NCI-H1092 treated with DMSO at 0.1 percent for 48 hours (cell line): ENCODE measurements at regions not wholly inside any gene's neighbourhood (a gene's known extent, or its start where the extent isn't known, plus 50 kb on each side); places are given as distances from the start of the nearest gene placed in this dataset.
"Not testable (repeated sequence)": the region's sequence is repeated elsewhere in the genome, so short reads cannot be mapped to it uniquely, and the experiment has no call there.

Source experiments
- DNase-seq: peaks from one replicate; lab custom pipeline; 2025; lab: John Stamatoyannopoulos, UW

DNA sequence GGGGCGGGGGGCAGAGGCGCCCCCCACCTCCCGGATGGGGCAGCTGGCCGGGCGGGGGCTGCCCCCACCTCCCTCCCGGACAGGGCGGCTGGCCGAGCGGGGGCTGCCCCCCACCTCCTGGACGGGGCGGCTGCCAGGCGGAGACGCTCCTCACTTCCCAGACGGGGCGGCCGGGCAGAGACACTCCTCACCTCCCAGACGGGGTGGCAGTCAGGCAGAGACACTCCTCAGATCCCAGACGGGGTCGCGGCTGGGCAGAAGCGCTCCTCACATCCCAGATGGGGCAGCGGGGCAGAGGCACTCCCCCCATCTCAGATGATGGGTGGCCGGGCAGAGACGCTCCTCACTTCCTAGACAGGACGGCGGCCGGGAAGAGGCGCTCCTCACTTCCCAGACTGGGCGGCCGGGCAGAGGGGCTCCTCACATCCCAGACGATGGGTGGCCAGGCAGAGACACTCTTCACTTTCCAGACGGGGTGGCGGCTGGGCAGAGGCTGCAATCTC, 240.1 kb downstream of the NPIPA7 start:
- not testable (repeated sequence) for DNase-seq

DNA sequence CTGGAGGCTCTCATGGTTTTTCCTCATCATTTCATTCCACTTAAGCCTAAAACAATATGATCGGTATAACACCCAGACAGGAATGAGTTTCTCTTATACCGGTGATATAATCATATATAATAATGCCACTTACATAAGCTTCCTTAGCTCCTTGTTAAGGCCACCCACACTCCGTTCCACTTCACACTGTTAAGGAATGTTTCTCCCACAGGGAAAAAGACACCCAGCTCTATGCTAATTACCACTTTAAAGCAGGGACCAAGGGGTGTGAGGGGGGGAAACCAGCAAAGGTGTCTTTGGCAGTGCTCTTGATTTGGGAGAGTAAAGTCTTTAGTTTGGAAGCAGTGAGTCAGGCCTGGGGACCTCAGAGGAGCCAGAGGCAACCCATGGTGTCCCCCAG, 245.4 kb downstream of the NPIPA7 start:
- DNase-seq, result not testable (repeated sequence)

DNA sequence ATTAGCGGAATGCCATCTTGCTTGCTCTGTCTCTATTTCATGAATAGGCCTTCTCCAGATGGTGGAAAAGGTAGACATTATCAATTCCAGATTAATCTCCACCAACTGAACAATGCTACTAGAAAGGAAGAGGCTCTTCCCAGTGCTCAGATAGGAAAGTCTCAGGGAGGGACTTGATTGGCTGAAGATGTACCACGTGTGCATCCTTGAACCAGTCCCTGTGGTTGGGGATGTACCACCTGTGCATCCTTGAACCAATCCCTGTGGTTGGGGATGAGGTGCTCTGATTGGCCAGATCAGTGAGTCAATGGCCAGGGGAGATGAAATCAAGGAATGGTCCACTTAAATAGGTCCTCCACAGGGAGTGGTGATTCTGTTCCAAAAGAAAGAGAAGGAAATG, 246.2 kb downstream of the NPIPA7 start:
- not testable (repeated sequence) for DNase-seq

DNA sequence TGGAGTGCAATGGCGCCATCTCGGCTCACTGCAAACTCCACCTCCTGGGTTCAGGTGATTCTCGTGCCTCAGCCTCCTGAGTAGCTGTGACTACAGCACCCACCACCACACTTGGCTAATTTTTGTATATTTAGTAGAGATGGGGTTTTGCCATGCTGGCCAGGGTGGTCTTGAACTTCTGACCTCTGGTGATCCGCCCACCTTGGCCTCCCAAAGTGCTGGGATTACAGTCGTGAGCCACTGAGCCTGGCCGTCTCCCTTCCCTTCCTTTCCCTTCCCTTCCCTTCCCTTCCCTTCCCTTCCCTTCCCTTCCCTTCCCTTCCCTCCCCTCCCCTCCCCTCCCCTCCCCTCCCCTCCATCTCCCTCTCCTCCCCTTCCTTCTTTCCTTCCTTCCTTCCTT, 248.9 kb downstream of the NPIPA7 start:
- DNase-seq, result not testable (repeated sequence)

DNA sequence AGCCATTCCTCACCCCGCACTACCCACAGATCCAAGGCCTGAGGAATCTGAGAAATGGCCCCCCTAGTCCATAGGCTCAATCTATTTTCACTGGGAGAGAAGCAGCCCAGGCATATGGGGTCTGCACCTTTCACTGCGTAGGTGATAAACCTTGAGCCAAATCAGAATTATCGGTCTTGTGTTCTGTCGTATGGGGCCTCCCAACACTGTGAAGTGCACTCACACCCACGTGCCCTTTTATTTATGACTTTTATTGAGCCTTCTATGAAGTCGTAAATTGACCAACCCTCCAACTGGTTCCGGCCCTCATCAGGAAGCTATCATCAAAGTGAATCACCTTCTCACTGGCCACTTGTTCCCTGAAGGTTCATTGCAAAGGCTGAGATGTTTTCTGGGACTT, 259.3 kb downstream of the NPIPA7 start:
- not testable (repeated sequence) for DNase-seq

DNA sequence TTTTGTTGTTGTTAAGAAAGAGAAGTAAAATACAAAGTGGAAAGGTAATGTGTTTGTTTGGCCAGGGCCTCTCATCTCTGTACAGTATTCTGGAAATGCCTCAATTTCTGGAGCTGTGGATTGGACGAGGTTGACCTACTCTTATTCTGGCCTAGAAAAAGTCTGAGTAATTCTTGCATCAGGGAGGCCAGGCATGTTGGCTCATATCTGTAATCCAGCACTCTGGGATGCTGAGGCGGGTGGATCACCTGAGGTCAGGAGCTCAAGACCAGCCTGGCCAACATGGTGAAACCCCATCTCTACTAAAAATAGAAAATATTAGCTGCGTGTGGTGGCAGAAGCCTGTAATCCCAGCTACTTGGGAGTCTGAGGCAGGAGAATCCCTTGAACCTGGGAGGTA, 259.8 kb downstream of the NPIPA7 start:
- DNase-seq, result not testable (repeated sequence)

DNA sequence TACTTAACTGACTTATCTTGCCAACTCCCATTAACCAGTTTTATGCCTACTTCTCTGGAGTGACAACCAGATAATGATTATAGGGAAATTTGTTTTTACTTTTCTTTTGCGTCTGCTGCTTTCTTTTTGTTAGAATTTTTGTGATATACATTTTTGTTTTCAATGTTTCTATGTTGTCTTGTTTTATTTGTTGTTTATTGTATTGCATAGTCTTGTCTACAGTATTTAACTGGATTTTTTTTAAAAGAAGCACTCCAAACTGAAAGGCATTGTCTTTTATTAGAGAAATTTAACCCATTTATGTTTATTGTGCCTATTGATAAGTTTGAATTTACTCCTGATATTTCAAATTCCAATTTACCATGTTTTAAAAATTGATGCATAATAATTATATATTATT, 264.9 kb downstream of the NPIPA7 start:
- DNase-seq, result not testable (repeated sequence)

DNA sequence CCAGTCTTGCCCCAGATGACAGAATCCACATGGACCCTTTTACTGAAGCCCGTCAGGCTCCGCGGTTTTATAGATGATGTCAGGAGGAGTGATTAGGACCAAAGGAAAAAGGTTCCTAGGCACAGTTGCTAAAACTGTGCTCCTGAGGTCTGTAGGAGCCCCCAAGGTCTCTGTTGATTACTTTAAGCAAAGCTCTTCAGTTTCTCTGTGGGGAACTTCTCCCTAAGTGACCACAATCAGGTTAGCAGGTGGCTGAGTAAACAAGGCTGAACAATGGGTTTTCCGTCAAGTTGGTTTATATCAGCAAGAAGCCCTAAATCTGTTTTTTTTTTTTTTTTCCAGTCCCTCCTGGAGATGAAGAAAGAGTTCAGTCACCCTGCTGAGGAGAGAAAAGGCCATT, 269.1 kb downstream of the NPIPA7 start:
- not testable (repeated sequence) for DNase-seq

DNA sequence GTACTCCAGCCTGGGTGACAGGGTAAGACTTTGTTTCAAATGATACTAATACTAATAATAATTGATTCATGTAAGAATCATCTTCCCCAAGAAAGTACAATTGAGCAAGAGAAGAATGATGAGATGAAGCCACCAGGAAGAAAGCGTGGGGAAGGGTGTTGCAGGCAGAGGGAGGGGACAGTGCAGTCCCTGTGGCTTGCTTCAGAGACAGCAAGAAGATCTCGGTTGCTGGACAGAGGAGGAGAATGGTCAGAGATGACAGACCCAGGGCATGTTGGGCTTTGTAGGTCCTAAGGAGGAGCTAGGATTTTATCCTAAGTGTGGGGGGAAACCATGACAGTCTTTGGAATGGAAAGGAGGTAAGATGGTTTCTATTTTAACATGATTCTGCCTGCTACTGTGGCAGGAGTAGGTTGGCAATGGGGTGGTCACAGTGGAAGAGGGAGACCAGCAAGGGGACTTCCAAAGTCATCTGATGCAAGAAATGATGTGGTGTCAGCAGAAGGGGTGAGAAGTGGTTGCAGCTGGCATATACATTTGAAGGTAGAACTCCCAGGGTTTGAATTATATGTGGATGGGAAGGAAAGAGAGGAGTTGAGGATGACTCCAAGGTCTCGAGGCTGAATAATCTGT, 293.4 kb downstream of the NPIPA7 start:
- DNase-seq, result not testable (repeated sequence)

DNA sequence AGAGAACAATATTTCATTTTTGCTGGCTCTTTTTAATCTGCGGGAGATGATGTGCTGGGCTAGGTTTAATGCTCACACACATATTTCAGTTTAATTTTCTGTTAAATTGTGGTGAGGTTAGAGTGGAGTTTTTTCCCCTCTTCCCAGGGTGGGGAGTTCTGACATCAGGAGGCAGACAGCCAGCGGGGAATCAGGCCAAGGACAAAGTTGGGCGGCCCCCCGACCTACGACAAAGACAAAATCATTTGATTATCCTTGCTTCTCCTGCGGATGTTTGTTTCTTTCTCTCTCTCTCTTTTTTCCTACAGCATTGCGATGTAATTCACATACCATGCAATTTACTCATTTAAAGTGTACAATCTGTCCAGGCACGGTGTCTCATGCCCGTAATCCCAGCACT, 295.9 kb downstream of the NPIPA7 start:
- DNase-seq, result not testable (repeated sequence)

DNA sequence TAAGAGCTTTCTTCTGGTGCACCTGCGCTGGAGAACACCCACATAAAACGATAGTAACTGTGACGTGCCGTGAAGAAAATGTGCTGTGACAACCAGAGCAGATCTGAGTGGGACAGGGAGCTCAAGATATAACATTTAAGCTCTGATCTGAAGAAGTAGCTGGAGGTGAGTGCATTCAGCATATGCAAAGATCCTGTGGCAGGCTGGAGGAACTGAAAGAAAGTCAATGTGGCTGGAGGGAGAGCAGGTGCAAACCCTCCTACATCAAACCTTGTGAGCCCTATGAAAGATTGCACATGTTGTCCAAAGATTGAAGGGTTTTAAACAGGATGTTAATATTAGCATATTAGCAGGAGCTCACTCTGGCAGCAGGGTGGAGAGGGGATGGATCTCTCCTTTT, 342.9 kb downstream of the NPIPA7 start:
- not testable (repeated sequence) for DNase-seq

DNA sequence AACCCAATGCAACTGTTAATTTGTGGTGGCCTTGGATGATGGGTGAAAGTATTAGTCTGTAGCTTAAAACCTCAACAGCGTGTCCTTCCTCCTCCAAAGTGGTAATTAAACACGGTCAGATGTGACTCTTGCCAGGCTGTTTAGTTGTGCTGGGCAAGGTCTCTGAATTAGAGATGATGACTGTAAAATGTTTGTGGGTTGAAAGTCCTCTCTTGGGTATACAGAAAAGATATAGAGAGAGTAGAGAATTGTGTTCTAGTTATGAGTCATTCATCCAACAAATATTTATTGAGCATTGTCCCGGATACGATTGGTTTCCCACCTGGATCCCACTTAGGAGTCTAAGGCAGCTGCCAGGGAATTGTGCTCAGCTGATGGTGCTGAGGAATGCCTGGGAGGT, 343.7 kb downstream of the NPIPA7 start:
- DNase-seq, result not testable (repeated sequence)

DNA sequence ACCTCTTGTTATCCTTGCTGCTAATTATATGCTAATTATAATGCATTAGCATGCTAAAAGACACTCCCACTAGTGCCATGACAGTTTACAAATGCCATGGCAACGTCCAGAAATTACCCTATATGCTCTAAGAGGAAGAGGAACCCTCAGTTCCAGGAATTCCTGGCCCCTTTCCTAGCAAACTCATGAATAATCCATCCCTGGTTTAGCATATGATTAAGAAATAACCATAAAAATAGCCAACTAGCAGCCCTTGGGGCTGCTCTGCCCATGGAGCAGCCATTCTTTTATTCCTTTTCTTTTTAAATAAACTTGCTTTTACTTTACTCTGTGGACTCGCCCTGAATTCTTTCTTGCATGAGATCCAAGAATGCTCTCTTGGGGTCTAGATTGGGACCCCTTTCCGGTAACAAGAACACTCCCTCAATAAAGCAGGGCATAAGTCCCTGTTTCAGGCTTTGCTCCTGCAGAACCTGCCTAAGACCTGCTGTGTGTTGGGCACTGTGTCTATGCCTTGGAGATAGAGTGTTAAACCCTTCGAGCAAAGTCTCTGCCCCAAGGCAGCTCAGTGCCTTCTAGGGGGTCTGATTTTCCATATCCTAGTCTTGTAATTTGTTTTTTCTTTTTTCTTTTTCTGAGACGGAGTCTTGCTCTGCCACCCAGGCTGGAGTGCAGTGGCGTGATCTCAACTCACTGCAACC, 345.0 kb downstream of the NPIPA7 start:
- not testable (repeated sequence) for DNase-seq

DNA sequence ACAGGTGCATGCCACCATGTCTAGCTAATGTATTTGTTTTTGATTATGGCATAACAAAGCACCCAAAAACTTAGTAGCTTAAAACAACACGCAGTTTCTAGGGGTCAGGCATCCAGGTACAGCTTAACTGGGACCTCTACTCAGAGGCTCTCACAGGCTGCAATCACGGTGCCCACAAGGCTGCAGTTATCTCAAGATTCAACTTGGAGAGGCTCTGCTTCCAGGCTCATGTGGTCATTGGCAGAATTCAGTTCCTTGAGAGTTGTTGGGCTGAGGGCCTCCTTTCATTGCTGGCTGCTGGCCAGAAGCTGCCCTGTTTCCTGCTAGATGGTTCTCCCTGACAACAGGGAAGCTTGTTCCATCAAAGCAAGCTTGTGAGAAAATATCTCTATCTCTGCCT, 348.1 kb downstream of the NPIPA7 start:
- not testable (repeated sequence) for DNase-seq

DNA sequence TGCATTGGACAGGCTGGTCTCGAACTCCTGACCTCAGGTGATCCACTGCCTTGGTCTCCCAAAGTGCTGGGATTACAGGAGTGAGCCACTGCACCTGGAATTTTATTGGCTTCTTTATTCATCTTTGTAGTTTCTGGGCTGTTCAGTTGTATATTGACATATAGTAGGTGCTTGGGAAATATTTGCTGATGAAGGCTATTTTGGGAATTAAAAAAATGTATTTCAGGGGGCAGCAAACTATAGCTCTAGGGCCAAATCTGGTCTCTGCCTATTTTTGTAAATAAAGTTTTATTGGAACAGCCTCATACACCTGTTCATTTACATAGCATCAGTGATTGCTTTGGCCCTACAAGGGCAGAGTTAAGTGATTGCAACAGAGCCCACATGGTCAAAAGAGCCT, 363.6 kb downstream of the NPIPA7 start:
- DNase-seq, result not testable (repeated sequence)

DNA sequence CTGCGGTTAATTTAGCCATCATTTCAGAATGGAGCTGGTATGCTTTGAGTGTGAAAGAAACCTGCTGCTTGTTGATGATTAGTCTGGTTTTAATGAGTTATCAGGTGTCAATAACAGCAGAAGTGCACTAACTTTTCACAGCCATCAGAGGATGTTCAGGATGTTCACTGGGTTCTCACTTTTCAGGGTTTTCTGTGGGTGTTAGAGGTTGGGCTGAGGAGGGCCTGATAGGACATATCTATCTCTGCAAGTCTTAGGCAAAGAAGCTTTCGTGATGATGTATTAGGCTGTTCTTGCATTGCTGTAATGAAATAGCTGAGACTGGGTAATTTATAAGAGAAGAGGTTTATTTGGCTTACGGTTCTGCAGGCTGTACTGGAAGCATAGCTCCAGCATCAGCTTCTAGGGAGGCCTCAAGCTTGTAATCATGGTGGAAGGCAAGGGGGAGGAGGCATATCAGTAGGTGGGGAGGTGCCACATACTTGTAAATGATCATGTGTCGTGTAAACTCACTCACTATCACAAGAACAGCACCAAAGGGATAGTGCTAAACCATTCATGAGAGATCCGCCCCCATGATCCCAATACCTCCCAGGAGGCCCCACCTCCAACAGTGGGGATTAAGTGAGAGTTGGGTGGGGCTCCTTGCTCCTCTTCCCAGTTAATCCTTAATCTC, 376.2 kb downstream of the NPIPA7 start:
- DNase-seq, result not testable (repeated sequence)

DNA sequence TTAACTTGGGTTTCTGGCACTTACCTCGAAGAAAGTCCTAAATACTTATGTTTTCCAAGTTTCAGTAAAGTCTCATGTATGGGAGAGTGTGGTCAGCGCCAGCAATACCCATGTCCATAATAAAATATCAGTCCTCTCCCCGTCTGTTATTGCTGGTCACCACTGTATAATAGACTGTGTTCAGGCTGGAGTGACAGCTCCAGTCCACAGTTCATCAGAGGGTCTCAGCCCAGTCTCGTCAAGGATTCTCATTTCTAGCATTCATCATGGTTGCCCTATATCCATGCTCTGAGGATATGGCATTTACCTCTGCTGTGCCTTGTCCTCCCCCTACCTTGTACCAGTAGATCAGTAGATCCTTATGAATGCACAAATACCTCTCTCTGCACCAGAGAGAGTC, 384.5 kb downstream of the NPIPA7 start:
- no peak for DNase-seq

DNA sequence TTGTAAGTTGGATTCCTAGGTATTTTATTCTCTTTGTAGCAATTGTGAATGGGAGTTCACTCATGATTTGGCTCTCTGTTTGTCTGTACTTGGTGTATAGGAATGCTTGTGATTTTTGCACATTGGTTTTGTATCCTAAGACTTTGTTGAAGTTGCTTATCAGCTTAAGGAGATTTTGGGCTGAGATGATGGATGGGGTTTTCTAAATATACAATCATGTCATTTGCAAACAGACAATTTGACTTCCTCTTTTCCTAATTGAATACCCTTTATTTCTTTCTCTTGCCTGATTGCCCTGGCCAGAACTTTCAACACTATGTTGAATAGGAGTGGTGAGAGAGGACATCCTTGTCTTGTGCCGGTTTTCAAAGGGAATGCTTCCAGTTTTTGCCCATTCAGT, 391.8 kb downstream of the NPIPA7 start:
- DNase-seq, result not testable (repeated sequence)

DNA sequence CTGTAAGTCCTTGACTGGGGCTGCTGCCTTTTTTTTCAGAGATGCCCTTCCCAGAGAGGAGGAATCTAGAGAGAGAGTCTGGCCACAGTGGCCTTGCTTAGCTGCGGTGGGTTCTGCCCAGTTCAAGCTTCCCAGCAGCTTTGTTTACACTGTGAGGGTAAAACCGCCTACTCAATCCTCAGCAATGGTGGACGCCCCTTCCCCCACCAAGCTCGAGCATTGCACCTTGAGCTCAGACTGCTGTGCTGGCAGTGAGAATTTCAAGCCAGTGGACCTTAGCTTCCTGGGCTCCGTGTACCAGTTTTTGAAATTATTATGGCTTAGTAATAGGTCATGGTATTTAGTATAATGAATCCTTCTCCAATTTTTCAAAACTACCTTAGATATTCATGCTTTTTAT, 395.4 kb downstream of the NPIPA7 start:
- DNase-seq, result no peak

DNA sequence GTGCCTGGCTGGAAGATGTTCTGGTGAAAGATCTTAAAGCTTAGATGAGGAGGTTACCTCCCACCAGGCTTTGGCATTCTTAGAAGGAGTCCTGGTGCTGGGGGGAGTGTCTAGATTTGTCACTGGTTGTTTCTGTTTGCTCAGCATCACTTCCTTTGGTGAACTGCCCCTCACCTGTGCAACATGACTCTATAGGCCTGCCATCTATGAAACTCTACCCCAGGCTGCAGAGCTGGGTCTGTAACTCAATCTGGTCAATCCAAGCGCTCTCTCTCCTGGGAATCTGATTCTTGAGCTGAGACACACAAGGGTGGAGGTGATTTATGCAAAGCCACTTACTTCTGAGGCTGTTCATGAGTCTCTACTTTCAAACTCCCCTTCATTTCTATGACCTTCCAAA, 399.4 kb downstream of the NPIPA7 start:
- no peak for DNase-seq

DNA sequence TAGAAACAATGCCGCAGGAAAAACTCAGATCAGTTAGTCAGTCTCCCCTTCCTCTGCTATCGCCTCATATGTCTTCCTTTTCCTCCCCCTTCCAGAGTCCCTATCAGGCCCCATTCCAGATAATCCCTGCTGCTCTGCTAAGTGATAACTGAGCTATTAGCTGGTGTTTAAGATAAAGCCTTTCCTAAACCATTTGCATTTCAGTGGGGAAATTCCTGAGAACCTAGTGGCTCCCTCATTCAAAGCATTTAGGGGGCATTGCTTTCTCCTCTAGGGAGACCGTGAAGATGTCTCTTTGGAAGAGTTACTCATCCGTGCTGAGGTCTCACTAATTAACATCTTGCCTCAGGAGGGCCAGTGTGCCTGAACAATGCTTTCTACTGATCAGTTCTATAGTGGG, 401.6 kb downstream of the NPIPA7 start:
- DNase-seq, result no peak

DNA sequence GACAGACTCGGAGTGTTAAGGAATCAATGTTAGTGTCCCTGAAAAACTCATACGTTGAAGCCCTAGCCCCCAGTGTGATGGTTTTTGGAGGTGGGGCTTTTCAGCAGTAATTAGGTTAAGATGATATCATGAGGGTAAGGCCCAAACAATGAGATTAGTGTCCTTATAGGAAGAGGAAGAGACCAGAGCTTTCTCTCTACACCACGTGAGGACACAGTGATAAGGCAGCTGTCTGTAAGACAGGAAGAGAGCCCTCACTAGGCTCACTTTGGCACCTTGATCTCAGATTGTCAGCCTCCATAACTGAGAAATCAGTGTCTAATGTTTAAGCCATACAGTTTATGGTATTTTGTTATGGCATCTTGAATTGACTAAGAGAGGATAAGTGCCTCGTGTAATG, 403.2 kb downstream of the NPIPA7 start:
- no peak for DNase-seq

DNA sequence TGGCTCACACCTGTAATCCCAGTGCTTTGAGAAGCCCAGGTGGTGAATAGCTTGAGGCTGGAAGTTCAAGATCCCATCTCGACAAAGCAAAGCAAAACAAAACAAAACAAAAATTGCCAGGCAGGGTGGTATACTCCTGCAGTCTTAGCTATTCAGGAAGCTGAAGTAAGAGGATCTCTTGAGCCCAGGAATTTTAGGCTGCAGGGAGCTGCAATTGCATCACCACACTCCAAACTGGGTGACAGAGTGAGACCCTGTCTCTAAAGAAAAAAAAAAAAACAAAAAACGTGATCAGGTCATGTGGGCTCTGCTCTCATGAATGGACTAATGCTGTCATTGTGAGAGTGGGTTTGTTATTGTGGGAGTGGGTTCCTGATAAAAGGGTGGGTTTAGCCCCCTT, 409.1 kb downstream of the NPIPA7 start:
- no peak for DNase-seq
